Stimulated activated CD4-positive, alpha-beta T cell treated with anti-CD3 and anti-CD28 coated beads, Interleukin-4, amount 100 ng/mL, for 1 hour (primary cell): ENCODE measurements at regions not wholly inside any gene's neighbourhood (a gene's known extent, or its start where the extent isn't known, plus 50 kb on each side); places are given as distances from the start of the nearest gene placed in this dataset.

Source experiments
- DNase-seq: peaks from one replicate; pipeline ENCODE4 v3.0.0-alpha.2; 2020

DNA sequence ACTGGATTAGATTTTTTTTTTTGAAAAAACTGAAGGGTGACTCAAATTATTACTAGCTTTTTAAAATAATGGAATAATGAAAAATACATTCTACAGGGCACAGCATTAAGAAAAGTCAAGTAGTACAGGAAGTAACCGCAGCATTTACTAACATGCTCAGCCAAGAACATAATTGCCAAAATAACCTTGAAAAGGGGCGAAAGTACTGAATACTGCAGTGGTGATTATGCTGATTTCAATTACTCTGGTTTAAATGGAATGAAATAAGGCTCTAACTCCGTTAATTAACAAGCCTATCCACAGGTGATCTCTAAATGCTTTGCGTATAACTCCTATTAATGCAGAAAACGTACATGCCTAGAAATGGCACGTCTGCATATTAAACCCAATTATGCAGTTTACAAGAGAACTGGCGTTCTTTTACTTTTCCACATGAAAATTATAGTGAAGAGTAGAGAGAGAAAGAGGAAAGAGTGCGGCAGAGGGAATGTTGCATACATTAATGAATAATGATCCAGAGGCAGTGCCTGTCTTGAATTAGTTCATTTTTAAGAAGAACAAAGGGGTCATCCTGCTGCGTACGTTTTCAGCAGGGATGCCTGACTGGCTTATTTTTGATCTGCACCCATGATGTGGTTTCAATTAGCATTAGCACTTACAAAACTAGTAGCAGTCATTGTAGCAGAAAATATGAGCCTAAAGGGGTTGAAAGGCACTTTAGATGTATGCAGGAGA is 612.4 kb downstream of the NYAP2 start:
- no peak for DNase-seq

DNA sequence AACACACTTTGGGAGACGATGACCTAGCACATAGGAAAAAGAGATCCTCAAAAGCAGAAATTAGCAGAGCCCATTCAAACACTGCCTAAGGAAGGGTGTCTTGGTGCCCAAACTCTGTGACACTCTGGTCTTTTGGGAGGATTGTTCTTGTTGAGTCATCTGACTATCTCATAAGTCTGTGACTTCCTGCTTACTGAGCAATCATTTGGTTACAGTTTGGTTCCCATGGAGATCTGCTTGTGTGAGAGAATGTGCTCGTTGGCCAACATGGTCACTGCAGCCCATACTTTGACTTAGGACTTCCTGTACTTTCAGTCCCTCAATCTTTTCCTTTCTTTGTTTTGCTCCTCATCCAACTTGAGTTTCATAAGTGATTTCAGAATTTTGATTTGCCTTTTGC is 602.9 kb downstream of the NYAP2 start:
- no peak for DNase-seq

DNA sequence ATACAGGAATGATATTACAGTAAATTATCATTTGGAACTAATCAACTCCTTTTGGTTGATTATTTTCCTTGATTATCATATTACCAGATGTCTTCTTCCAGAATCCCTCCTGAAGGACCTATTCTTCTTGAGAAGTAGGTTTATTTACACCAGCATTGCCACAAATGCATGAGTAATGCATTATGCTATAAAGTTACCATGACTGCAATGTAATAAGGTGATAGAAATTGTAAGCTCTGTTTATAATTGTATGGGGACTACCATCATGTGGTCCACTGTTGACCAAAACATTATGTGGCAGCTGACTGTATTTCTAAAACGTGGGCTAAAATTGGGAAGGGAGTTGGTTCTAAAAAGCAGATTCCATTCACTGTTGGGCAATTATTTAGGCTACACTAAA is 602.2 kb downstream of the NYAP2 start:
- no peak for DNase-seq

DNA sequence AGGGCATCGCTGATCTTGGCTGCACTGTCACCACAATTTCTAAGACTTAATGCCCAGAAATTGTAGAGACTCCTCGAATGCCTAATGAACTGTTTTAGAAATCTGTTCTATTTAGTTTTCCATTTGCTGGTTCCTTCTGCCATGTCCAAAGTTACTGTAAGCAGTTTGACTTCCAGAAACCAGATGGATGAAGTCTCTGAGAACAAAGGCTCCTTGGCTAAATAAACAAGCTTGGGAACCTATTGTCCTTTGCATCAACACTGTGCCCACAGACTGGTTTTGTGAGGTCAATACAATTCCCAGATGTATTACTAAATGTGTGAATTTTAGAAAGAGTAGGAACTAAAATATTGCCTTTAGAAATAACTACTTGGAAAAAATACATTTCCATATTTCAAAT is 600.2 kb downstream of the NYAP2 start:
- DNase-seq: no peak

DNA sequence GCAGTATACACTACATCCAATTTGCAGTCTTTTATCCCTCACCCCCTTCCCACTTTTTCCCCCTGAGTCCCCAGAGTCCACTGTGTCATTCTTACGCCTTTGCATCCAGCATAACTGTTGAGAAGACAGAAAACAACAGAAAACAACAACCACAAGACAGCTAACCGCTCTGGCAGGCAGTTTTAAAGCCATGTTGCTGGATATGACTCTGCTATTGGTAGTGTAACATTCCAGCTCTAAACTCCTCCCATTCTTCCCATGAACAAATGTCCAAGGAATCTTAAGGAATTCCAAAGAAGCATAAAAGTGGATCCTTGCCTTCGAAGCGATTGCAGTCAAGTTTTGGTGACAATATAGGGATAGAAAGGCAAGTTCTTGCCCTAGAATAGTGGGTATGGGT is 599.1 kb downstream of the NYAP2 start:
- DNase-seq: no peak

DNA sequence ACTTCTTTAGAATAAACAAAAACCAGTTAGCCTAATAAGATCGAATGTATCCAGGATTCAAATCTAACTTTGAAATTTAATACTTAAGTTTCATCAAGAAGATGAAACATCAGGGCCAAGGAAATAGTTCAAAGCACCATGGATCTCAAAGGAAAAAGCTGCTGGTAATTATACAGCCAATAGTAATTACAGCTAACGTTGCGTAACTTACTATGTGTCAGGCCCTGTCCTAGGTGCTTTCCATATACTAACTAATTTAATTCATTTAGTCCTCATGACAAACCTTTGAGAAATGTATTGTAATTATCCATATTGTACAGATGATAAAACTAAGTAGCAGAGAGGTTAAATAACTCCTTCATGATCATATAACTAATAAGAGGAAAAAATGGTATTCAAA is 598.6 kb downstream of the NYAP2 start:
- no peak for DNase-seq

DNA sequence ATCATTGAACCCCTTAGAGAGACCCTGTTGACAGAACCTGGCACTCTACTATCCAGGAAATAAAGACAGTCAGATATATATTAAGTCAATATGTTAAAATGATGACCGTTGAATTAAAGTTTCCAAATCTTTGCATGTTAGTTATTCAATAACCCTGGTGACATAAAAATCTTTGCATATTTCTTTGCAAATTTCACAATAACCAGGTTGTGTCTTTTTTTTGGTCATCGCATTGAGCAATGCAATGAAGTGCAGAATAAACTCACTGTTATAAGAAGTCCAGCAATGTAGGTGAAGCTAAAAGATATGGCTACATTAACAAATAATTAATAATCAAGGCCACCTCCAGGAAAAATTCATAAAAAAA is 596.9 kb downstream of the NYAP2 start:
- no peak for DNase-seq

DNA sequence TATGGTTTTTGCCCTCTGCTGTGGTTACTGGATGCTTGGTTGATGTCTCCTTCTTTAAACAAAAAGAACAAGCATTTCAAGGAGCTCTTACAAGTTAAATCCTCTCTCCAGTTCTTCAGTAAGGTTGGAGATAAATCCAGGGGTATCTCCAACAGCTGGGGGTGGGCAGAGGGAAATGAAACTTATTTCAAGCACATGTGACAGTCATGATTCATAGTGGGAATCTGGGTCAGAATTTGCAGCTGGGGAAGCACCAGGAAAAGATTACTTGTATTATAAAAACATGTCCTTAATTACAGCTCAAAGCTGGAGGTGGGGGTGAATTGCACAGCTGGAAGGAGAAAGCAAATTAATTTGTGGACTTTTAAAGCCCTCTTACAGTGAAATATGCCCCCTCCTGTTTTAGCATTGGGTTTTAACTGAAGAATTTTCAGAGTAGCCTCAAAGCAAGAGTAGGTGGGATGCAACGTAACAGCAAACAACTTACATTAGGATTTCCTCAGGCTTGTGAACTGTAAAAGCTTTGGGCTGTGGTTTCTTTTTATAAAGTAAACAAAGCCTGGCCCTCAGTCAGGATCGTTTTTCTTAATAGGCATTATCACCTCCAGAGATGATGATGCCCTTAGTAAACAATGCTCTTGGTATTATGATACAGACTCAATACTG is 596.4 kb downstream of the NYAP2 start:
- no peak for DNase-seq

DNA sequence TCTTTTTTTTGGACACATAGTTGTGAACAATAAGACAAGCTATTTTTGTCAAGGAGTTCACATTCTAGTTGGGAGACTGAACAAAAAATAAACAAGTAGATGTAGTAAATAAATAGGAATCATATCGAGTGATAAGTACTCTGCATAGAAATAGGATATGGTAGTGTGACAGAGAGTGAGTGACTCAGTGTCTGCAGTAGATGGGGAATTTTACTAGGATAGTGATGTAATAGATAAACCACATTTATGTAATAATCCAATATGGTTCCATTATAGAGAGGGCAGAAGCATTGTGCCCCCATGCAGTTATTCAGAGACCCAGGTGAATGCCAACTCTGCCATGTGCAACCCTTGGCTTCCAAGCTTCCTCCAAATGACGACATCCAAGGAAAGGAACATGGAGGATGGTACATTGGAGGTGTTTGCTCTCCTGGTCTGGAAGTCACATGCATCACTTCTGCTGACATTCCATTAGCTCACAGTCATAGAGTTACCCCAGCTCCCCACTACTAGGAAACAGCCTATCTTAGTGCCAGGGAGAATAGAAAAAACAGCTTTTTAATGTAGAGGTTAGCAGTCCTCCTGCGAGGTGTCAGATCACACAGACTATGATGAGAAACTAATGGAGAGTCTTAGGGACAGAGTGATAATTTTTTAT is 595.4 kb downstream of the NYAP2 start:
- no peak for DNase-seq

DNA sequence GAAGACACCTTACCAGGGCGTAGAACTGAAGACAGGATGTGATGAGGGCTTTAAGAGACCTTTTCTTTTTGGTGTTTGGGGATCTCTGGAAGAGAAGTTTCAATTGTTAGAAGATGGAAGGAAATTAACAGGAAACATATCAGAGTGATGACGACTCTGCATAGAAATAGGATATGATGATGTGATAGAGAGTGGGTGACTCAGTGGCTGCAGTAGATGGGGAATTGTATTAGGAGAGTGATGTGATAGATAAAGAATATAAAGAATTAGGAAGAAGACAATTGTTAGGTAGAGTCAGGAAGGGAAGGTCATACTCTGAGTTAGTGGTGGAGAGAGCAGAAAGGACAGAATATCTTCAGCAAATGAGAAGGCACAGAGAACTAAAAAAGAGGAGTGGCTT is 593.9 kb downstream of the NYAP2 start:
- no peak for DNase-seq

DNA sequence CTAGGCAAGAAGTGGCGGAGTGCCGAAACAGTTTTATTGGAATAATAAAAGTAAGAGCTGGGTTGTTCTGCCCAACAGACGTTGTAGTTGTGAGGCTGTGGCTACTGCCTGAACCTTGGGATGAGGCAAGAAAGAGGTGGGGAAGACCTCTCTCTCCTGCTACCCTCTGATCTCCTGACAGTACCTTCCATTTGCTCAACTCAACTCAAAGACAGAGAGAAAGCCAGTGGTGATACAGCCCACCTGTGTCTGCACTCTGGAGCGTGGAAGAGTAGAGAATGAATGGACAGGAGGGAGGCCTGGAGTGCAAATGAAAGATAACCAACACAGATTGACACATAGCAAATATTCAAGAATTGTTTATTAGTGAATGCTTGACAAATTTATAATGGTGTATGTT is 590.3 kb downstream of the NYAP2 start:
- no peak for DNase-seq

DNA sequence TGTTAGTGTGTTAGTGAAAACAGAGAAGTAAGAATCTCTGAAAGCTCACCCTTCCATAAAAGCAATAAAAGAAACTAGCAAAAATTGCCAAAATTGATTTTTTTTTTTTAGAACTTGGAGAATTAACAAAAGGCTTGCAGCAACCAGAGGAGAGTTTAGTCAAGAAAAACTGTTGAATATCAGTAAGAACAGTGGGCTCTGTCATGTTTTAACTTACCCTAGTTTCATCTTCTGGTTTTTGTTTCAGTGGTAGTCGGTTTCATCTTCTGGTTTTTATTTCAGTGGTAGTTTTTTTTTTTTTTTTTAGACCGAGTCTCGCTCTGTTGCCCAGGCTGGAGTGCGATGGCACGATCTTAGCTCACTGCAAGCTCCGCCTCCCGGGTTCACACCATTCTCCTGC is 580.9 kb downstream of the NYAP2 start:
- DNase-seq: no peak

DNA sequence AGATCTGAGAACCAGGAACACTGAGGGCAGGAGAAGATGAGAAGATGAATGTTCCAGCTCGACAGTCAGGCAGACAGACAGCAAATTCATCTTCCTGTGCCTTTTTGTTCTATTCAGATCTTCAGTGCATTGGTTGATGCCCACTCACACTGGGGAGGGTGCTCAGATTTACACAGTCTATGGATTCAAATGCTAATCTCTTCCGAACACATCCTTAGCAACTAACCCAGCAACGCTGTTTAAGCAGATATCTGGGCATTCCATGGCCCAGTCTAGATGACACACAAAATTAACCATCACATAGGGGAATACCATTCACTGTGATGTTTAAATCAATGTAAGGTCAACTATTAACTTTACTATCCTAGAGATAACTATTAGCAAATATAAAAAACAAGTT is 571.9 kb downstream of the NYAP2 start:
- no peak for DNase-seq

DNA sequence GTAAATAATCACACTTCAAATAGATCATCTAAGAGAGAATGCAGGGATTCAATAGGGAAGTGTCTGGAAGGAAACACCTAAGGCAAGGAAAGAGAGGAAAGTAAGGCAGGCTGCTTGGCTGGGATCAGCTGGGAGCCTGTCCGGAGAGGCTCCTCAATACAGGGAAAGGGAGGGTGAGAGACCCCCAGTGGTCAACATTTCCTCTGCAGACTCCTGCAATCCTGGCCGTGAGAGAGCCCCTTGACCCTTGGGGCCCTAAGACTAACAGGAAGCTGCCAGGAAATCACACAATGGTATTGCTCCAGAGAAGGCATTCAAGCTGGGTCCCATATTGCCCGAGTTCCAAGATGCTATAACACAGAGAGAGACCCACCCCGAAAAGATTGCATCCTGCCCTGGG is 549.4 kb downstream of the NYAP2 start:
- DNase-seq: no peak

DNA sequence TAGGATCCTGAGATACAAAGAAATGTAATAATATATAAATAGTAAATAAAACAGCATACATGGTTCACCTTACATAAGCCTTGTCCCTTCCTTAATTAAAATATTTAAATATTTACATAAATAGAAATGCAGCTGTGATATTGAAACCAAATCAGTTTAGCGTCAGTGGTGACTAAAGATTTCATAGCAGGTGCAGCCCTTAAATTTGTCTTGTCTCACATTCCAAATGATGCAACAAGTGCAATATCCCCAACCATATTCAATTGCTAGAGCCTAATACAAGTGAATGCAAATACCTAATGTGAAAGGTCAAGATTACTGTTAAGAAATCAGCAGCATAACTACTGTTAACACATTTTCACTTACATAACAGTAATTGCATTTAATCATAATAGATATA is 539.5 kb downstream of the NYAP2 start:
- DNase-seq: no peak

DNA sequence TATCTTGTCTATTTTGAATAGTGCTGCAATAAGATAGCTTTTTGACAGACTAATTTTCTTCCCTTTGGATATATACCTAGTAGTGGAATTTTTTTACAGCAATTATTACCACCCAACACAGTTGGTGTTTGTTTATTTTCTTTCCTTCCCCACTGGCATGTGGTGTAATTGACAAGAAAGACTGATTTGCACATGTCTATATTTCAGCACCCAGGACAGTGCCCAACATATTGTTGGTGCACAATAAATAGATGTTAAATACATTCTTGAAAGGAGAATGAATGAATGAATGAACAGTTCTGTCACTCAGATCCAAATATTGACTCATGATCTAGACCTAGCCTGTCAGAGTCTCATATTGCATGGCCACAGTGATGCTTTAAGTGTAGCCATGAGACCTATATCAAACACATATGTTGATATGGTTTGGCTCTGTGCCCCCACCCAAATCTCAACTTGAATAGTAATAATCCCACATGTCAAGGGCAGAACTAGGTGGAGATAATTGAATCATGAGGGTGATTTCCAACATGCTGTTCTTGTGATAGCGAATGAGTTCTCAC is 538.2 kb downstream of the NYAP2 start:
- DNase-seq: no peak

DNA sequence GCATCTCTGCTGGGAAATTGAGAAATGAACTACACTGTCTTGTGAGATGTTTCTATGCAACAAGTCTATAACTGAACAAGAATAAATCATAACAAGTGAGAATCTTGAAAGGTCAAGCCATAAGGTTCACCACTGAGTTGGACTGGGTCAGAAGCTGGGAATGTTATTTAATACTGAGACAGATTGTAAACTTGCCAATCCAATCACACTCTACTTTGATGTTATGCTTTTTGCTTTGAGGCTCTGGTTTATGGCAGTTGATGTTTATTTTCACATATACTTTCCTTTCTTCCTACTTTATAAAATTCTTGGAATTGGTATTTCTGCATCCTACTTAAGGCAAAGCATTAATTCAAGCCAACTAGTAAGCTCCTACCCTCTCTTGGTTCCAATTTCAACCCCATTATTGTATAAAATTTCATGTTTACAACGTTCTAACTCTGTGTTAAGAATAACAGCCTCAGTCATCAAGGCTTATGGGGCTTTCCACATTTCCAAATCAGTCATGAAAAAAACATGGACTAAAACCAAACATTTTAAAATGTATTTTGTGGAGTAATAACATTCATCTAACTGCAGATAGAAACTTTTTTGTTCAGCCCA is 533.4 kb downstream of the NYAP2 start:
- DNase-seq: no peak

DNA sequence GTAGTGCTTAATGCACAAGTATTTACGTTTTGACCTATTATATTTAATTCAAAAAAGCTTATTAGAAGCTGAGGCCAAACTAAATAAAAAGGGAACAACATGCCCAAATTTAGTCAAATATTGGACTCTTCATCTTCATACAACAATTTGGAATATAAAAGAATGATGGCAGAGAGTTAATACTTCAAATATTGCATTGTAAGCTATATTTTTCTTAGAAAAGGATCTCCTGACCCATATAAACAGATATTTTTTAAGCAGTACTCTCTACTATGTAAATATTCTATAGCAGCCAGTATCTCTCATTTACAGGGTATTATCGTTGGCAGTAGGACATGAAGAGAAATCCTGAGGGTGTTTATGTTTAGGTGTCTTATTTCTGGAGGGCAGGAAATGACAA is 531.2 kb downstream of the NYAP2 start:
- DNase-seq: no peak

DNA sequence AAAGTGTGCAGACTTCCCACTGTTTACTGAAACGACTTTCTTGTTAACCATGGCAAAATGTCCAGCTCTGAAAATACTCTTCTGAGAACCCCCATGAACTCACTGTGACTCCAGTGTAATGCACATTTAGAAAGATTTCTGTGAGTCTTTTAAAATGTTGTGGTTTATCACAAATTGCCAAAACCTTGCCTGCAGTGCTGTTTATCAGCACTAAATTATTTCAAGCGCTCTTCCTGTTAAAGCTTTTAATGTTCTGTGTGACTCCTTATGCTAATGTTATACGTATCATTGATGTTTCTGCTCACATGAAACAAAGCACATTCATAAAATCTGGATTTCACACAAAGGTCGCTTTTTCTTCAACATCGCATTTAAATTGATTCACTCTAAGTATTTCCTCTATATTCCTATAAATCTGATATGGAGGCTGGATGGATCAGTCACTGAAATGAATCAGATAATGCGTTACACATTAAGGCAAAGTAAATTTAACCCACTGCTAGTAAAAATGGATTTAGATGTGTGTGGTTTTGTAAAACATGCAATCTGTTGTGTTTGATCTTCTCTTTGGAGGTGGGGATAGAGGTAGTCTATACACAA is 521.2 kb downstream of the NYAP2 start:
- DNase-seq: no peak

DNA sequence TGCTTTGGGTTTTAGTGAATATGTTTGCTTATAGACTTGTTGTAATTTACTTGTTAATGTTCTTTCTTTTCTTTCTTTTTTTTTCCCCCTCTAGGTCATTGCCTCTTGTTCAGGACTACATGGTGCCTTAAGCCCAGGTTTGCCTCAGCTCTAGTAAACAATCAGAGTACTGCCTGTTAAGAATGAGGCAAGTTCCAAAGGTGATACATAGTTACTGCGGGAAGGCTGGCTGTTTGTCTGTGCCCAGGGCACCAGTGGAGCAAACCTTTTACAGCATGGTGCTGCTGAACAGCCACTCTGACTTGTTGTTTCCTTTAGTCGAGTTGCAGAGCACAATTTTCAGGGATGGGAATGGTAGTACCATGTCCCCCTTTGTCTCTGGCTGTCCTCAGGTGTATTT is 517.2 kb downstream of the NYAP2 start:
- DNase-seq: no peak

DNA sequence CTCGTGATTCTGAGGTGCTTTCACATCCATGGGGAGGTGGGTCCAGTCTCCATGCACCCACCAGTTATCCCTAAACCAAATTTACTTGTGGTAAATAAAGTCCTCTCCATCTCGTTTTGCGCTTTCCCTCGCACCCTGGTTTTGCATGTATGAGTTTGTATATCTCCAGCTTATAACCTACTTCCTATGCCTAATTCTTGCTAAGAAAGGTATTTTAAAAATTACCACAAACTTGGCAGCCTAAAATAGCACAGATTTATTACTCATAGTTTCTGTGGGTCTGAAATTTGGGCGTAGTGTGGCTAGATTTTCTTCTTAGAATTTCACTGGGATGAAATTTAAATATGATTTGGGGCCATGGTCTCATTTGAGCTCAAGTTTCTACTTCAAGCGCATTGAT is 511.5 kb downstream of the NYAP2 start:
- no peak for DNase-seq

DNA sequence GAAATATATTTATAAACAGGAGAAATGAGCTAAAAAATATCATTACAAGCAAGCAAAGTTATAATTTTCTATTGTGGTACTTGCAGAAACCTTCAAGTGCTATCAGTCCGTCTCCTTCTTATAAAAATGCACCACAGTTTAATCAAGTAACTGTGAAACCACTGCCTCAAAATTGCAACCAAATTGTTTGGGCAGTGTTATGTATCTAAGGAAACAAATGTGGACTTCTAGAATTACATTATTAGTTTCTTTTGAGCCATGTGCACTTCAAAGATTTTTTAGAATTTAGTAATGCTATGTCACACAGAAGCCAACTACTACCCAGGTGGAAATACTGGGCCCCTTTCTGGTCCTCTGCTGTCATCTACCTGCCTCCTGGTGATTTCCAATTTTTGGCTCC is 495.6 kb downstream of the NYAP2 start:
- no peak for DNase-seq

DNA sequence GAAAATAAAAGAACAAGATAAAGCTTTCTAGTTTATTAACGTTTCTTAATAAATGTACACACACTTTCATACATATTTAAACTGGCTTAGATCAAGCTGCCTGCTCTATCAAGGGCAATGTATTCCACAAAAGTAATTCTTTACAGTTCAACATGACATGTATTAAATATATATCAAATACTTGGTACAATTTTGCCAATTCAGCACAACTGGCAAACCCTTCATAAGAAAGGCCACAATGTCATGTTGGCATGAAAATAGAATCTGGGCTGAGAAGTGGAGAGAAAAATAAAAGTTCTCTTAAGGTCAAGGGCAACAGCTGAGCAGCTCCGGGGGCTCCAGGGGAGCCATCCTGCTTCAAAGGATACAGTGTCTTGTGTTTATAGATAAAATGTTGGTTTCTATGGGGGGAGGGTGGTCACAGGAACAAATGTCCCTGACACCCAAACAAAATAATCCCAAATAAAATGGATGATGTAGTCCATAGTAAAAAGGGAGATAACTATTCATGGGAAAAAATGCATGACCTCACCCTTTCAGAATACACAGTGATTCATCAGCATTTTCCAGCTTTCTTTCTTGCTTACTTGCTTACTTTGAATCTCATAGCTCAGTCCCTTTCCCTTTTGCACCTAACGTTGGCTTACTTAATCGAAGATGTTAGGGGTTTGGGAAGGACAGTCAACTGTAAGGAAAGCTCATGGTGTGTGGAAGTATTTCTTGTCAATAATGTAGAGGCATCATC is 494.9 kb downstream of the NYAP2 start:
- no peak for DNase-seq
